ENCODE measurements at regions not wholly inside any gene's neighbourhood (a gene's known extent, or its start where the extent isn't known, plus 50 kb on each side); places are given as distances from the start of the nearest gene placed in this dataset.

GRCh38 chr3:42033741-42034140 lies 57.4 kb upstream of the TRAK1 start:
- H3K4me3 ChIP-seq (ENCODE audit: low read depth in 1 of 3, low read length in 3 of 3), result no peak overlapping the region
- 98% methylated on average over 2 of the region's 2 CpGs for WGBS
- no peaks in the 10 kb centered on the region for H3K36me3 ChIP-seq (ENCODE audit: control insufficient read depth in 4 of 4, insufficient read depth in 3 of 4, low read depth in 1 of 4, low read length in 3 of 4)
- peak overlapping the region; percentile 88 to 95 for H3K27ac ChIP-seq (ENCODE audit: low read depth in 1 of 2, low read length in 2 of 2)
- H3K4me1 ChIP-seq (ENCODE audit: control insufficient read depth in 4 of 4, insufficient read depth in 4 of 4, low read length in 3 of 4), result peaks cover 18 to 59% (median 50%) of the 10 kb centered on the region in 4 donors
- no peaks in the 10 kb centered on the region for H3K9me3 ChIP-seq (ENCODE audit: control insufficient read depth in 4 of 4, low read length in 3 of 4)
- TF ChIP-seq, protein P1, sequence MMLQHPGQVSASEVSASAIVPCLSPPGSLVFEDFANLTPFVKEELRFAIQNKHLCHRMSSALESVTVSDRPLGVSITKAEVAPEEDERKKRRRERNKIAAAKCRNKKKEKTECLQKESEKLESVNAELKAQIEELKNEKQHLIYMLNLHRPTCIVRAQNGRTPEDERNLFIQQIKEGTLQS (IDR thresholded peaks at IDR 0.05), result no peak
- TF ChIP-seq MAX (IDR thresholded peaks at IDR 0.05), result no peak
- no peak for TF ChIP-seq ZBTB33 (IDR thresholded peaks at IDR 0.05)
- TF ChIP-seq HNF4A (conservative IDR thresholded peaks at IDR 0.05), result no peak
- TF ChIP-seq REST (IDR thresholded peaks at IDR 0.05), result no peak
- TF ChIP-seq, protein P2, sequence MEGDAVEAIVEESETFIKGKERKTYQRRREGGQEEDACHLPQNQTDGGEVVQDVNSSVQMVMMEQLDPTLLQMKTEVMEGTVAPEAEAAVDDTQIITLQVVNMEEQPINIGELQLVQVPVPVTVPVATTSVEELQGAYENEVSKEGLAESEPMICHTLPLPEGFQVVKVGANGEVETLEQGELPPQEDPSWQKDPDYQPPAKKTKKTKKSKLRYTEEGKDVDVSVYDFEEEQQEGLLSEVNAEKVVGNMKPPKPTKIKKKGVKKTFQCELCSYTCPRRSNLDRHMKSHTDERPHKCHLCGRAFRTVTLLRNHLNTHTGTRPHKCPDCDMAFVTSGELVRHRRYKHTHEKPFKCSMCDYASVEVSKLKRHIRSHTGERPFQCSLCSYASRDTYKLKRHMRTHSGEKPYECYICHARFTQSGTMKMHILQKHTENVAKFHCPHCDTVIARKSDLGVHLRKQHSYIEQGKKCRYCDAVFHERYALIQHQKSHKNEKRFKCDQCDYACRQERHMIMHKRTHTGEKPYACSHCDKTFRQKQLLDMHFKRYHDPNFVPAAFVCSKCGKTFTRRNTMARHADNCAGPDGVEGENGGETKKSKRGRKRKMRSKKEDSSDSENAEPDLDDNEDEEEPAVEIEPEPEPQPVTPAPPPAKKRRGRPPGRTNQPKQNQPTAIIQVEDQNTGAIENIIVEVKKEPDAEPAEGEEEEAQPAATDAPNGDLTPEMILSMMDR (IDR thresholded peaks at IDR 0.05; ENCODE audit: low read depth, low read length, missing input control), result no peak
- TF ChIP-seq GABPA (IDR thresholded peaks at IDR 0.05 in 1 of 2, conservative IDR thresholded peaks at IDR 0.05 in 1 of 2), result no peak
- no peak for TF ChIP-seq NR2F2 (IDR thresholded peaks at IDR 0.05)
- DNase-seq (ENCODE audit: low spot score), result no peak
- no peaks in the 10 kb centered on the region for H3K27me3 ChIP-seq (ENCODE audit: control insufficient read depth in 4 of 4, insufficient read depth in 4 of 4, low read length in 3 of 4)
- no peak overlapping the region for H3K9ac ChIP-seq (ENCODE audit: low read depth in 1 of 2, low read length in 2 of 2)

GRCh38 chr3:42032693-42033349 lies 58.3 kb upstream of the TRAK1 start:
- no peaks in the 10 kb centered on the region for H3K27me3 ChIP-seq (ENCODE audit: control insufficient read depth in 4 of 4, insufficient read depth in 4 of 4, low read length in 3 of 4)
- no peak overlapping the region for H3K4me3 ChIP-seq (ENCODE audit: low read depth in 1 of 3, low read length in 3 of 3)
- no peaks in the 10 kb centered on the region for H3K36me3 ChIP-seq (ENCODE audit: control insufficient read depth in 4 of 4, insufficient read depth in 3 of 4, low read depth in 1 of 4, low read length in 3 of 4)
- H3K9ac ChIP-seq (ENCODE audit: low read depth in 1 of 2, low read length in 2 of 2), result peak overlapping the region in 1 of 2 donors; percentile 9
- peak; percentile 49 for DNase-seq (ENCODE audit: low spot score)
- H3K27ac ChIP-seq (ENCODE audit: low read depth in 1 of 2, low read length in 2 of 2), result peak overlapping the region; percentile 88 to 95
- peaks cover 18 to 59% (median 51%) of the 10 kb centered on the region in 4 donors for H3K4me1 ChIP-seq (ENCODE audit: control insufficient read depth in 4 of 4, insufficient read depth in 4 of 4, low read length in 3 of 4)
- no peaks in the 10 kb centered on the region for H3K9me3 ChIP-seq (ENCODE audit: control insufficient read depth in 4 of 4, low read length in 3 of 4)
- WGBS, result 37% methylated on average over 15 of the region's 15 CpGs
- TF ChIP-seq FOXA2 (IDR thresholded peaks at IDR 0.05), result no peak
- TF ChIP-seq HNF4G (IDR thresholded peaks at IDR 0.05), result no peak
- TF ChIP-seq RXRA (IDR thresholded peaks at IDR 0.05), result peak; percentile 94 to 97
- peak; percentile 90 for TF ChIP-seq MAX (IDR thresholded peaks at IDR 0.05)
- TF ChIP-seq RAD21 (IDR thresholded peaks at IDR 0.05), result peak; percentile 37 to 54
- TF ChIP-seq FOXA1 (IDR thresholded peaks at IDR 0.05), result peak; percentile 11
- TF ChIP-seq, protein P1 (IDR thresholded peaks at IDR 0.05), result no peak
- TF ChIP-seq HNF4A (conservative IDR thresholded peaks at IDR 0.05), result peak; percentile 89 to 93
- peak; percentile 87 for TF ChIP-seq NR2F2 (IDR thresholded peaks at IDR 0.05)
- TF ChIP-seq, protein P2 (IDR thresholded peaks at IDR 0.05; ENCODE audit: low read depth, low read length, missing input control), result no peak
- TF ChIP-seq YY1 (IDR thresholded peaks at IDR 0.05), result peak; percentile 67
- no peak for TF ChIP-seq EGR1 (IDR thresholded peaks at IDR 0.05; ENCODE audit: low read depth in 2 of 2)
- peak; percentile 61 for TF ChIP-seq REST (IDR thresholded peaks at IDR 0.05)

All from liver (tissue), 8 donors.